ENCODE measurements at regions not wholly inside any gene's neighbourhood (a gene's known extent, or its start where the extent isn't known, plus 50 kb on each side); places are given as distances from the start of the nearest gene placed in this dataset.

- H3K4me1 ChIP-seq (ENCODE audit: control insufficient read depth, insufficient read depth, low read length), result no peaks in the 10 kb centered on the region
- no peaks in the 10 kb centered on the region for H3K36me3 ChIP-seq (ENCODE audit: control insufficient read depth, insufficient read depth, low read length)
- no peak overlapping the region for H3K9ac ChIP-seq (ENCODE audit: low read depth, low read length)
- H3K27me3 ChIP-seq (ENCODE audit: control insufficient read depth, insufficient read depth, low read length), result no peaks in the 10 kb centered on the region
- no peaks in the 10 kb centered on the region for H3K9me3 ChIP-seq (ENCODE audit: control insufficient read depth, insufficient read depth, low read length)
- no peak overlapping the region for H3K4me3 ChIP-seq (ENCODE audit: low read depth, low read length)
These were observed 61.1 kb upstream of the NPAS1 start for GRCh38 chr19:46958532-46958931.

GRCh38 chr19:46959894-46960556 is 59.6 kb upstream of the NPAS1 start:
- H3K4me1 ChIP-seq (ENCODE audit: control insufficient read depth, insufficient read depth, low read length), result no peaks in the 10 kb centered on the region

GRCh38 chr19:46962030-46962570 is 57.5 kb upstream of the NPAS1 start:
- Histone ChIP-seq H3K9me3 (ENCODE audit: control insufficient read depth, insufficient read depth, low read length) (no peaks in the 10 kb centered on the region), H3K4me1 (ENCODE audit: control insufficient read depth, insufficient read depth, low read length) (no peaks in the 10 kb centered on the region), H3K9ac (ENCODE audit: low read depth, low read length) (no peak overlapping the region), H3K27me3 (ENCODE audit: control insufficient read depth, insufficient read depth, low read length) (no peaks in the 10 kb centered on the region), H3K36me3 (ENCODE audit: control insufficient read depth, insufficient read depth, low read length) (no peaks in the 10 kb centered on the region), H3K4me3 (ENCODE audit: low read depth, low read length) (no peak overlapping the region)

More at GRCh38 chr19:46959894-46960556, 59.6 kb upstream of the NPAS1 start:
- H3K36me3 ChIP-seq (ENCODE audit: control insufficient read depth, insufficient read depth, low read length), result no peaks in the 10 kb centered on the region
- no peak overlapping the region for H3K4me3 ChIP-seq (ENCODE audit: low read depth, low read length)
- H3K9ac ChIP-seq (ENCODE audit: low read depth, low read length), result no peak overlapping the region
- H3K9me3 ChIP-seq (ENCODE audit: control insufficient read depth, insufficient read depth, low read length), result no peaks in the 10 kb centered on the region
- H3K27me3 ChIP-seq (ENCODE audit: control insufficient read depth, insufficient read depth, low read length), result no peaks in the 10 kb centered on the region

GRCh38 chr19:46963093-46963734 is 56.4 kb upstream of the NPAS1 start:
- H3K4me1 ChIP-seq (ENCODE audit: control insufficient read depth, insufficient read depth, low read length), result no peaks in the 10 kb centered on the region
- H3K36me3 ChIP-seq (ENCODE audit: control insufficient read depth, insufficient read depth, low read length), result no peaks in the 10 kb centered on the region
- no peaks in the 10 kb centered on the region for H3K9me3 ChIP-seq (ENCODE audit: control insufficient read depth, insufficient read depth, low read length)
- no peak overlapping the region for H3K4me3 ChIP-seq (ENCODE audit: low read depth, low read length)
- H3K9ac ChIP-seq (ENCODE audit: low read depth, low read length), result no peak overlapping the region
- H3K27me3 ChIP-seq (ENCODE audit: control insufficient read depth, insufficient read depth, low read length), result no peaks in the 10 kb centered on the region

- no peaks in the 10 kb centered on the region for H3K27me3 ChIP-seq (ENCODE audit: control insufficient read depth, insufficient read depth, low read length)
- no peaks in the 10 kb centered on the region for H3K36me3 ChIP-seq (ENCODE audit: control insufficient read depth, insufficient read depth, low read length)
- H3K4me1 ChIP-seq (ENCODE audit: control insufficient read depth, insufficient read depth, low read length), result no peaks in the 10 kb centered on the region
- no peaks in the 10 kb centered on the region for H3K9me3 ChIP-seq (ENCODE audit: control insufficient read depth, insufficient read depth, low read length)
- no peak overlapping the region for H3K4me3 ChIP-seq (ENCODE audit: low read depth, low read length)
- H3K9ac ChIP-seq (ENCODE audit: low read depth, low read length), result no peak overlapping the region
These were observed 52.0 kb upstream of the NPAS1 start for GRCh38 chr19:46967578-46968032.
